GM12878 (cell line): ENCODE measurements at regions not wholly inside any gene's neighbourhood (a gene's known extent, or its start where the extent isn't known, plus 50 kb on each side); places are given as distances from the start of the nearest gene placed in this dataset.

ENCODE experiments used
- ATF3 ChIP-seq: IDR thresholded peaks from 2 replicates; pipeline ENCODE4 v1.6.1; 2011; ENCODE audit warnings: low read depth, mild to moderate bottlenecking, low read length, moderate library complexity, borderline replicate concordance; ENCODE audit errors: extremely low read depth
- CTCF ChIP-seq, 3 experiments: IDR thresholded peaks in 2 of 3; conservative IDR thresholded peaks in 1 of 3; 2 replicates each; pipeline ENCODE4 v1.5.1; 2011; ENCODE audit warnings: low read depth in 3 of 3, low read length in 3 of 3, mild to moderate bottlenecking in 3 of 3, control low read depth in 2 of 3, moderate library complexity in 2 of 3, inconsistent platforms in 1 of 3, mixed read lengths in 1 of 3; ENCODE audit not compliant: control insufficient read depth in 2 of 3, insufficient read depth in 1 of 3; ENCODE audit errors: extremely low read depth in 1 of 3
- EZH2 ChIP-seq: IDR thresholded peaks from 2 replicates; pipeline ENCODE4 v1.6.1; 2012; ENCODE audit warnings: low read depth, mild to moderate bottlenecking, control low read depth, inconsistent platforms, low read length, borderline replicate concordance; ENCODE audit not compliant: control insufficient read depth
- YY1 ChIP-seq: IDR thresholded peaks from 2 replicates; pipeline ENCODE4 v1.6.1; 2011; ENCODE audit warnings: low read depth, mild to moderate bottlenecking, low read length

- TF ChIP-seq CTCF (IDR thresholded peaks at IDR 0.05 in 2 of 3, conservative IDR thresholded peaks at IDR 0.05 in 1 of 3; ENCODE audit: control insufficient read depth in 2 of 3, extremely low read depth in 1 of 3, insufficient read depth in 1 of 3, low read depth in 3 of 3, low read length in 3 of 3) (no peak), EZH2 (no peak), YY1 (no peak), ATF3 (no peak)
Measured at GRCh38 chr1:43067977-43068751, 103.9 kb downstream of the EBNA1BP2 start.
